Trophoblast cell (in vitro differentiated cells and primary cell): ENCODE measurements at regions not wholly inside any gene's neighbourhood (a gene's known extent, or its start where the extent isn't known, plus 50 kb on each side); places are given as distances from the start of the nearest gene placed in this dataset.
"Not testable (repeated sequence)": the region's sequence is repeated elsewhere in the genome, so short reads cannot be mapped to it uniquely, and the experiment has no call there.

Source experiments
- DNase-seq, 2 donors: peaks; one replicate each; pipeline ENCODE4 v3.0.0-alpha.2; 2016
- H2AFZ ChIP-seq: 2 replicates; pipeline ENCODE4 v1.6.1; 2013; ENCODE audit warnings: low read length, moderate library complexity, mild to moderate bottlenecking; ENCODE audit not compliant: insufficient read depth, poor library complexity
- H2AK5ac ChIP-seq: 2 replicates; pipeline ENCODE4 v1.6.1; 2013; ENCODE audit warnings: mild to moderate bottlenecking, low read length
- H2BK120ac ChIP-seq: 2 replicates; pipeline ENCODE4 v1.6.1; 2013; ENCODE audit warnings: low read length, mild to moderate bottlenecking, moderate library complexity; ENCODE audit not compliant: insufficient read depth, poor library complexity
- H2BK12ac ChIP-seq: 2 replicates; pipeline ENCODE4 v1.6.1; 2013; ENCODE audit warnings: mild to moderate bottlenecking, low read length, moderate library complexity
- H2BK5ac ChIP-seq: 2 replicates; pipeline ENCODE4 v1.6.1; 2013; ENCODE audit warnings: low read length, low read depth, moderate library complexity, mild to moderate bottlenecking; ENCODE audit not compliant: poor library complexity
- H3K14ac ChIP-seq: 2 replicates; pipeline ENCODE4 v1.6.1; 2013; ENCODE audit warnings: mild to moderate bottlenecking, low read length
- H3K18ac ChIP-seq: 2 replicates; pipeline ENCODE4 v1.6.1; 2013; ENCODE audit warnings: mild to moderate bottlenecking, low read length
- H3K23ac ChIP-seq: 2 replicates; pipeline ENCODE4 v1.6.1; 2013; ENCODE audit warnings: low read length
- H3K27ac ChIP-seq: 2 replicates; pipeline ENCODE4 v1.5.1; 2013; ENCODE audit warnings: low read depth, mild to moderate bottlenecking, inconsistent platforms, low read length, moderate library complexity
- H3K27me3 ChIP-seq: 2 replicates; pipeline ENCODE4 v1.6.1; 2013; ENCODE audit warnings: inconsistent platforms, mild to moderate bottlenecking, low read length, moderate library complexity; ENCODE audit not compliant: insufficient read depth
- H3K36me3 ChIP-seq, 2 experiments: 1 replicate in 1 of 2; 2 replicates in 1 of 2; pipeline ENCODE4 v1.6.1; 2013; ENCODE audit warnings: low read length in 2 of 2, mild to moderate bottlenecking in 2 of 2, moderate library complexity in 1 of 2; ENCODE audit not compliant: insufficient read depth in 2 of 2, control insufficient read depth in 1 of 2
- H3K4ac ChIP-seq: 2 replicates; pipeline ENCODE4 v1.6.1; 2013; ENCODE audit warnings: low read depth, mild to moderate bottlenecking, low read length, moderate library complexity
- H3K4me1 ChIP-seq, 2 experiments: 1 replicate in 1 of 2; 2 replicates in 1 of 2; pipeline ENCODE4 v1.6.1; 2013; ENCODE audit warnings: low read length in 2 of 2, mild to moderate bottlenecking in 2 of 2, moderate library complexity in 1 of 2; ENCODE audit not compliant: insufficient read depth in 2 of 2, control insufficient read depth in 1 of 2
- H3K4me2 ChIP-seq: 2 replicates; pipeline ENCODE4 v1.6.1; 2013; ENCODE audit warnings: inconsistent platforms, mild to moderate bottlenecking, low read length, moderate library complexity
- H3K4me3 ChIP-seq: 2 replicates; pipeline ENCODE4 v1.5.1; 2013; ENCODE audit warnings: mild to moderate bottlenecking, low read depth, low read length, inconsistent platforms
- H3K79me1 ChIP-seq: one replicate; pipeline ENCODE4 v1.6.1; 2013; ENCODE audit warnings: low read length
- H3K79me2 ChIP-seq: 2 replicates; pipeline ENCODE4 v1.6.1; 2013; ENCODE audit warnings: low read length, mild to moderate bottlenecking; ENCODE audit not compliant: control insufficient read depth, insufficient read depth, poor library complexity
- H3K9ac ChIP-seq: 2 replicates; pipeline ENCODE4 v1.6.1; 2013; ENCODE audit warnings: mild to moderate bottlenecking, low read length
- H3K9me3 ChIP-seq: 2 replicates; pipeline ENCODE4 v1.6.1; 2013; ENCODE audit warnings: low read depth, mild to moderate bottlenecking, control low read depth, inconsistent platforms, low read length; ENCODE audit not compliant: insufficient read depth
- H4K12ac ChIP-seq: 2 replicates; pipeline ENCODE4 v1.6.1; 2013; ENCODE audit warnings: low read depth, mild to moderate bottlenecking, low read length, moderate library complexity
- H4K8ac ChIP-seq: 2 replicates; pipeline ENCODE4 v1.6.1; 2013; ENCODE audit warnings: low read depth, mild to moderate bottlenecking, low read length, moderate library complexity
- H4K91ac ChIP-seq: one replicate; pipeline ENCODE4 v1.6.1; 2013; ENCODE audit warnings: low read depth, mild to moderate bottlenecking, low read length, moderate library complexity
- WGBS: extraction: QIAGEN DNeasy Blood & Tissue Kit; methylation state at CpG from one replicate; pipeline ENCODE4 v1.1.7; 2013; ENCODE audit warnings: missing lambda C conversion rate; ENCODE audit not compliant: insufficient read length, insufficient coverage; ENCODE audit errors: extremely low coverage; 5-methylcytosine and 5-hydroxymethylcytosine counted together

GRCh38 chr18:75987913-75988312, 507.1 kb downstream of the ZNF516 start:
- DNase-seq, H3K27ac ChIP-seq, H3K36me3 ChIP-seq, H4K8ac ChIP-seq, H2AFZ ChIP-seq, H3K4ac ChIP-seq, H3K9ac ChIP-seq, H2BK5ac ChIP-seq, H3K4me1 ChIP-seq, H3K4me3 ChIP-seq, H2BK12ac ChIP-seq, H3K79me1 ChIP-seq, H4K91ac ChIP-seq, H4K12ac ChIP-seq, H3K27me3 ChIP-seq, H2AK5ac ChIP-seq, H2BK120ac ChIP-seq, H3K18ac ChIP-seq, H3K14ac ChIP-seq, H3K4me2 ChIP-seq, H3K23ac ChIP-seq, H3K9me3 ChIP-seq, H3K79me2 ChIP-seq: not testable (repeated sequence)
- WGBS = no CpG with 5 or more reads among the region's 4 CpGs

GRCh38 chr18:75984853-75985252, 510.2 kb downstream of the ZNF516 start:
- WGBS = no CpG with 5 or more reads among the region's 1 CpG
- H3K79me2 ChIP-seq = no peaks in the 10 kb centered on the region
- H2BK5ac ChIP-seq = no peak overlapping the region
- H3K9me3 ChIP-seq = peaks cover 1% of the 10 kb centered on the region
- no peak overlapping the region for H3K4me2 ChIP-seq
- no peak overlapping the region for H4K8ac ChIP-seq
- no peak overlapping the region for H3K18ac ChIP-seq
- H3K9ac ChIP-seq = no peak overlapping the region
- H3K27me3 ChIP-seq = no peaks in the 10 kb centered on the region
- no peak overlapping the region for H3K4ac ChIP-seq
- H3K4me3 ChIP-seq = no peak overlapping the region
- H3K14ac ChIP-seq = no peak overlapping the region
- no peak for DNase-seq
- no peak overlapping the region for H4K12ac ChIP-seq
- no peaks in the 10 kb centered on the region for H3K36me3 ChIP-seq
- H3K79me1 ChIP-seq = no peaks in the 10 kb centered on the region
- no peak overlapping the region for H3K23ac ChIP-seq
- H2AFZ ChIP-seq = no peak overlapping the region
- no peak overlapping the region for H2BK12ac ChIP-seq
- no peak overlapping the region for H2BK120ac ChIP-seq
- H3K27ac ChIP-seq = no peak overlapping the region
- H4K91ac ChIP-seq = no peak overlapping the region
- H3K4me1 ChIP-seq = no peaks in the 10 kb centered on the region
- H2AK5ac ChIP-seq = no peak overlapping the region

GRCh38 chr18:75981102-75981501, 513.9 kb downstream of the ZNF516 start:
- Histone ChIP-seq H3K14ac (no peak overlapping the region), H4K91ac (no peak overlapping the region), H3K27me3 (no peaks in the 10 kb centered on the region), H3K23ac (no peak overlapping the region), H3K36me3 (no peaks in the 10 kb centered on the region), H3K9ac (no peak overlapping the region), H4K12ac (no peak overlapping the region), H3K4me1 (no peaks in the 10 kb centered on the region), H4K8ac (no peak overlapping the region), H2BK120ac (no peak overlapping the region), H3K9me3 (no peaks in the 10 kb centered on the region), H3K79me2 (no peaks in the 10 kb centered on the region), H2AK5ac (no peak overlapping the region), H3K4me2 (no peak overlapping the region), H2BK5ac (no peak overlapping the region), H2BK12ac (no peak overlapping the region), H3K18ac (no peak overlapping the region), H3K4ac (no peak overlapping the region), H3K27ac (no peak overlapping the region), H3K79me1 (no peaks in the 10 kb centered on the region), H2AFZ (no peak overlapping the region), H3K4me3 (no peak overlapping the region)
- whole genome bisulfite sequencing = no CpG with 5 or more reads among the region's 3 CpGs
- no peak for DNase-seq

GRCh38 chr18:75977081-75977480, 518.0 kb downstream of the ZNF516 start:
- Histone ChIP-seq H3K4me1 (no peaks in the 10 kb centered on the region), H3K4me3 (no peak overlapping the region), H4K8ac (no peak overlapping the region), H4K12ac (no peak overlapping the region), H3K27ac (no peak overlapping the region), H3K79me2 (no peaks in the 10 kb centered on the region), H3K14ac (no peak overlapping the region), H3K79me1 (no peaks in the 10 kb centered on the region), H3K9me3 (no peaks in the 10 kb centered on the region), H2AK5ac (no peak overlapping the region), H2BK5ac (no peak overlapping the region), H3K23ac (no peak overlapping the region), H2BK12ac (no peak overlapping the region), H3K36me3 (no peaks in the 10 kb centered on the region), H2AFZ (no peak overlapping the region), H4K91ac (no peak overlapping the region), H3K18ac (no peak overlapping the region), H3K4me2 (no peak overlapping the region), H3K4ac (no peak overlapping the region), H3K9ac (no peak overlapping the region), H3K27me3 (no peaks in the 10 kb centered on the region), H2BK120ac (no peak overlapping the region)
- DNase-seq = peak in 1 of 2 donors; percentile 9
- no CpG with 5 or more reads among the region's 5 CpGs for WGBS
